ENCODE measurements at regions not wholly inside any gene's neighbourhood (a gene's known extent, or its start where the extent isn't known, plus 50 kb on each side); places are given as distances from the start of the nearest gene placed in this dataset.

DNA sequence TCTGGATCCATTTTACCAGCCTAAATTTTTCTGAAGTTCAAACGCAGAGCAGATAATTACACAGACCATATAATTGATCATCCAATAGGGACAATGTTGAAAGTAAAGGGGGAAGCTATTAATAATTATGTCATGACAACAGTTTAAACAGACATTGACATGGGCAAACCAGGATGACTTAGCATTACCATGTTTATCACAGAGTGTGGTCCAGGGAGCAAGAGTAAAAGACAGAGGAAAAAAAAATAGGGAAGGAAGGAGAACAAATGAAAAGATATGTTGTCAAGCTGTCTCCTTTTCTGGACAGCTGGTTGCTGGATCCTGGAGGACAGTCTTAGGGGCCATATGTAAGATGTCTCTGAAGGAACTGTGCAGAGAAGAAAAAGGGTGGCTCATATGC lies 69.4 kb upstream of the FBXL4 start:
- Histone ChIP-seq H3K4me1 (ENCODE audit: control insufficient read depth, extremely low read depth, insufficient read depth, low read length) (peaks cover 13% of the 10 kb centered on the region), H3K79me2 (ENCODE audit: control insufficient read depth, insufficient read depth, low read length) (no peaks in the 10 kb centered on the region), H3K4me3 (replicated peaks in 1 of 4; ENCODE audit: control extremely low read depth in 1 of 4, insufficient read depth in 1 of 4, low read depth in 3 of 4, low read length in 4 of 4) (no peak overlapping the region), H2AFZ (ENCODE audit: low read length) (no peak overlapping the region), H3K27ac (ENCODE audit: insufficient read depth, low read length) (no peak overlapping the region), H3K27me3 (ENCODE audit: control insufficient read depth, insufficient read depth, low read length) (no peaks in the 10 kb centered on the region), H3K4me2 (ENCODE audit: extremely low read depth, insufficient read depth, low read length) (no peak overlapping the region), H3K36me3 (ENCODE audit: control insufficient read depth, insufficient read depth, low read length) (no peaks in the 10 kb centered on the region), H3K9ac (ENCODE audit: insufficient read depth, low read length) (no peak overlapping the region), H3K9me3 (ENCODE audit: control insufficient read depth, insufficient read depth, low read depth, low read length) (no peaks in the 10 kb centered on the region), H4K20me1 (ENCODE audit: control insufficient read depth, extremely low read depth, insufficient read depth, low read length) (no peaks in the 10 kb centered on the region)
- TF ChIP-seq EZH2 (IDR thresholded peaks at IDR 0.05; ENCODE audit: low read length, missing control alignments) (no peak), CTCF (conservative IDR thresholded peaks at IDR 0.05 in 1 of 2, IDR thresholded peaks at IDR 0.05 in 1 of 2; ENCODE audit: low read depth in 1 of 2, low read length in 2 of 2) (no peak)
- no peak for DNase-seq (ENCODE audit: low read depth in 2 of 2)

DNA sequence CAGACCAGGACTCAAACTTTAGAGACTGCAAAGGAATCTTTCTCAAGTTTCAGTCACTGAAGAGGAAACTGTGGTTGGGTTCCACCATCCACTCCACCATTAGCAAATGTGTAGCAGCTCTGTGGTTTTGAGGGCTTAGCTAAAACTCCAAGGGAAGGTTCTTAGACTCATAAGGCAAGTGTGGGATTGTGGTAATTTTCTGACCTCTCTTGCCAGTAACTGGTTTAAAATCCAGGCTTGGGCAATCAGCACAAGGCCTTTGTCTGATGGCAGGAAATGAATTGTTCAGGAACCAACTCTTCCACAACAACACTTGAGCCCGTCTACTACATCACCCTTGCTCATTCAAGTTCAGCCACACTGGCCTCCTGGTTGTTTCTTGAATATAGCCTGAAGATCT lies 68.6 kb upstream of the FBXL4 start:
- peak in 1 of 2 donors; percentile 96 for DNase-seq (ENCODE audit: low read depth in 2 of 2)
- TF ChIP-seq CTCF (conservative IDR thresholded peaks at IDR 0.05 in 1 of 2, IDR thresholded peaks at IDR 0.05 in 1 of 2; ENCODE audit: low read depth in 1 of 2, low read length in 2 of 2) (no peak), EZH2 (IDR thresholded peaks at IDR 0.05; ENCODE audit: low read length, missing control alignments) (no peak)
- Histone ChIP-seq H3K9me3 (ENCODE audit: control insufficient read depth, insufficient read depth, low read depth, low read length) (no peaks in the 10 kb centered on the region), H3K4me3 (replicated peaks in 1 of 4; ENCODE audit: control extremely low read depth in 1 of 4, insufficient read depth in 1 of 4, low read depth in 3 of 4, low read length in 4 of 4) (no peak overlapping the region), H3K4me2 (ENCODE audit: extremely low read depth, insufficient read depth, low read length) (no peak overlapping the region), H3K4me1 (ENCODE audit: control insufficient read depth, extremely low read depth, insufficient read depth, low read length) (peaks cover 14% of the 10 kb centered on the region), H4K20me1 (ENCODE audit: control insufficient read depth, extremely low read depth, insufficient read depth, low read length) (no peaks in the 10 kb centered on the region), H3K27me3 (ENCODE audit: control insufficient read depth, insufficient read depth, low read length) (no peaks in the 10 kb centered on the region), H3K36me3 (ENCODE audit: control insufficient read depth, insufficient read depth, low read length) (no peaks in the 10 kb centered on the region), H3K27ac (ENCODE audit: insufficient read depth, low read length) (no peak overlapping the region), H3K9ac (ENCODE audit: insufficient read depth, low read length) (no peak overlapping the region), H3K79me2 (ENCODE audit: control insufficient read depth, insufficient read depth, low read length) (no peaks in the 10 kb centered on the region), H2AFZ (ENCODE audit: low read length) (no peak overlapping the region)

DNA sequence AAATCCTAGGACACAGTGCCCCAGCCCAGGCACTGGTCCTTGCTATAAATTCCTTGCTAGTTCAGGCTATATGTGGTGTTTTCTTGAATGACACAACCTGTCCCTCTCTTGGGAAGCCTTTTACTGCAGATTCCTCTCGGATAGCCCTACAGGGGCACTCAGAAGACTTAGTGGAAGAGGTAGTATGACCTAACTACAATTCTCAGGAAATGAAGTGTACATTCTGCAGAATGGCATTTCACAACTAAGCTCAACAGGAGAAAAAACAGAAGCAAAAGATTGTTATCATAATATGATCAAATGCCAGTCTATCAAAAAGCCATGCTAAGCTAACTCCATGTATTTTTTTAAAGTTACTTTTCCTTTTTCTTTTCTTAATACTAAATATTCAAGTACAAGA lies 66.3 kb upstream of the FBXL4 start:
- Histone ChIP-seq H3K4me1 (ENCODE audit: control insufficient read depth, extremely low read depth, insufficient read depth, low read length) (peaks cover 14% of the 10 kb centered on the region), H3K4me2 (ENCODE audit: extremely low read depth, insufficient read depth, low read length) (no peak overlapping the region), H3K36me3 (ENCODE audit: control insufficient read depth, insufficient read depth, low read length) (no peaks in the 10 kb centered on the region), H3K27ac (ENCODE audit: insufficient read depth, low read length) (peak overlapping the region; percentile 39), H3K9ac (ENCODE audit: insufficient read depth, low read length) (no peak overlapping the region), H4K20me1 (ENCODE audit: control insufficient read depth, extremely low read depth, insufficient read depth, low read length) (no peaks in the 10 kb centered on the region), H3K4me3 (replicated peaks in 1 of 4; ENCODE audit: control extremely low read depth in 1 of 4, insufficient read depth in 1 of 4, low read depth in 3 of 4, low read length in 4 of 4) (no peak overlapping the region), H2AFZ (ENCODE audit: low read length) (no peak overlapping the region), H3K79me2 (ENCODE audit: control insufficient read depth, insufficient read depth, low read length) (no peaks in the 10 kb centered on the region), H3K9me3 (ENCODE audit: control insufficient read depth, insufficient read depth, low read depth, low read length) (no peaks in the 10 kb centered on the region), H3K27me3 (ENCODE audit: control insufficient read depth, insufficient read depth, low read length) (no peaks in the 10 kb centered on the region)
- TF ChIP-seq CTCF (conservative IDR thresholded peaks at IDR 0.05 in 1 of 2, IDR thresholded peaks at IDR 0.05 in 1 of 2; ENCODE audit: low read depth in 1 of 2, low read length in 2 of 2) (no peak), EZH2 (IDR thresholded peaks at IDR 0.05; ENCODE audit: low read length, missing control alignments) (no peak)
- DNase-seq (ENCODE audit: low read depth in 2 of 2), result peak in 1 of 2 donors; percentile 37
